22Rv1 (cell line): ENCODE measurements at regions not wholly inside any gene's neighbourhood (a gene's known extent, or its start where the extent isn't known, plus 50 kb on each side); places are given as distances from the start of the nearest gene placed in this dataset.

Source experiments
- H3K27ac ChIP-seq: fragments of 450-650 bp; 2 replicates; pipeline ENCODE4 v1.5.1; 2017
- ZFX ChIP-seq: fragments of 450-650 bp; IDR thresholded peaks from 2 replicates; pipeline ENCODE4 v1.6.1; 2017; ENCODE audit warnings: antibody characterized with exemption, borderline replicate concordance
- TF ChIP-seq, protein P1 (sequence below): fragments of 450-650 bp; IDR thresholded peaks from 2 replicates; pipeline ENCODE4 v1.5.1; 2017; ENCODE audit warnings: mild to moderate bottlenecking

DNA sequence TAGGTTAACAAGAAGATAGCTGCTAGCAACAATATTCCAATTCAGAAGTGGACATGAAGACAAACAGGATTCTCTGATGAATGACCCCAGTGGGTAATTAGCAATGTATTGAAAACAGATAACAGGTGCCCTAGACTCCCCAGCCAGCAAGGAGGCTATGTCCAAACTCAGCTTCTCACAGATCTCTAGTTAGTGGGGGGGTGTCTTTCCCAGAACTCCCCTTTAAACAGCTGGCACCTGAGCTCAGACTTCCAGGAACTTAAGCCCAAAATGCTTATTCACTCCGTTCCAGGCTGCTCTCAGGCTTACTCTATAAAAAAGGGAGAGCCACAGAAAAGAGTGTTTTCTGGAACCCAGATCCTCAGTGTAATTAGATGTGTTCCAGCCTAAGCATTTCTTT is 423.0 kb upstream of the THBS1 start:
- TF ChIP-seq, protein P1, sequence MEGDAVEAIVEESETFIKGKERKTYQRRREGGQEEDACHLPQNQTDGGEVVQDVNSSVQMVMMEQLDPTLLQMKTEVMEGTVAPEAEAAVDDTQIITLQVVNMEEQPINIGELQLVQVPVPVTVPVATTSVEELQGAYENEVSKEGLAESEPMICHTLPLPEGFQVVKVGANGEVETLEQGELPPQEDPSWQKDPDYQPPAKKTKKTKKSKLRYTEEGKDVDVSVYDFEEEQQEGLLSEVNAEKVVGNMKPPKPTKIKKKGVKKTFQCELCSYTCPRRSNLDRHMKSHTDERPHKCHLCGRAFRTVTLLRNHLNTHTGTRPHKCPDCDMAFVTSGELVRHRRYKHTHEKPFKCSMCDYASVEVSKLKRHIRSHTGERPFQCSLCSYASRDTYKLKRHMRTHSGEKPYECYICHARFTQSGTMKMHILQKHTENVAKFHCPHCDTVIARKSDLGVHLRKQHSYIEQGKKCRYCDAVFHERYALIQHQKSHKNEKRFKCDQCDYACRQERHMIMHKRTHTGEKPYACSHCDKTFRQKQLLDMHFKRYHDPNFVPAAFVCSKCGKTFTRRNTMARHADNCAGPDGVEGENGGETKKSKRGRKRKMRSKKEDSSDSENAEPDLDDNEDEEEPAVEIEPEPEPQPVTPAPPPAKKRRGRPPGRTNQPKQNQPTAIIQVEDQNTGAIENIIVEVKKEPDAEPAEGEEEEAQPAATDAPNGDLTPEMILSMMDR = no peak
- no peak for TF ChIP-seq ZFX
- no peak overlapping the region for H3K27ac ChIP-seq

DNA sequence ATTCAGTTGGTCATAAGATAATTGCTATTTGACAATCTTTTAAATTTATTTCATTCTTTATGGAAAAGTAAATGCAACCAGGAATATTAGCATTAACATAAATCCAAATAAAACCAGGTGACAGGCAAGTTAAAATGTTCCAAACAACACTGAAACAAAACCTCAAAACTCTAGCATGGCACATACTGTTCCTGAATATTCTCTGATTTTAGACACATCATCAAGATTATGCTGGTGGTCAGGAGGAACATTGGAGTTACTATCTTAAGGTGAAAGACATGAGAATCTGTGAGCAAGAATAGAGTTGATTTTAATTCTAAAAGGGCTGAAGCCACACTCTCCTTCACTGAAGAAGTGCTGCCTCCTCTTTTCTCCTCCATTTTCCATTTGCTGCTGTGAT is 421.0 kb upstream of the THBS1 start:
- no peak overlapping the region for H3K27ac ChIP-seq
- TF ChIP-seq, protein P1 = no peak
- TF ChIP-seq ZFX = no peak

DNA sequence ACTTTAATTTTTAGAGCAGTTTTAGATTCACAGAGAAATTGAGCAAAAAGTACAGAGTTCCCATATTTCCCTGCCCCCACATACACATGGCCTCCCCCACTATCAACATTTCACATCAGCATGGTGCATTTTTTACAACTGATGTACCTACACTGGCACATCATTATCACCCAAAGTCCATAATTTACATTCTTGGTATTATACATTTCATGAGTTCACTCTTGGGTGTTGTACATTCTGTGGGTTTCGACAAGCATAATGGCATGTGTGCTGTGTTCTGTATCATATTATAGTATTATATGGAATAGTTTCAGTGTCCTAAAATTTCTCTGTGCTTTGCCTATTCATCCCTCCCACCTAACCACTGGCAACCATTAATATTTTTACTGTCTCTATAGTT is 419.8 kb upstream of the THBS1 start:
- H3K27ac ChIP-seq = no peak overlapping the region
- TF ChIP-seq ZFX = no peak
- TF ChIP-seq, protein P1 = no peak

DNA sequence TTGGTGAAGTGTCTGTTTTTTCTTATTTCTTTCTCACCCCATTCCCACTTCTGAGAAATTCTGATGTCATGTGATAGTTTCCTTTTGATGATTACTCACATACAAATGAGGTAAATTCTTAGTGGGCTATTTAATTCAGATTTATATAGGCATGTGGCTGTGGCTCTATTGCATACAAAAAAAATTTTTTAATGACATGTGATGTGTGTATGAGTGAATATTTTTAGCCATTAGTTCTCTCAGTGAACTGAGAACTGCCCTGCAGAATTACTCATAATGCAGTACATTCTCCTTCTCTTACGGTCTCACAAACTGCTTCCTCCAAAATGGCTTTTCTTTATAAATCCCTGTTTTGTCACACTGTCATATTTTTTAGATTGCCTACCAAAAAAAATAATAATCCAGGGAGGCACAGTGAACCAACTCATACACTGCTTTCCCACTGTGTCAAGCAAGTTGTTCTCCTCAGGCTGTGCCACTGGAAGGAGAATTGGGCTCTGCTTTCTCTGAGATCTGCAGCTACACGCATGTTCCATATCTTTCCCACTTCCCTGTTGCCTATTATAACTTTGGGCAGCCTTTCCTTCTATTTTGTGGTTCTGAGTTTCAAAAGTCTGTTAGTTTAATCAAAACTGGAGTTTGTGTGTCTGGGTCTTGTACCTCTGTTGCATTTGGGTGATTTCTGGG is 415.7 kb upstream of the THBS1 start:
- TF ChIP-seq, protein P1 = no peak
- TF ChIP-seq ZFX = no peak

DNA sequence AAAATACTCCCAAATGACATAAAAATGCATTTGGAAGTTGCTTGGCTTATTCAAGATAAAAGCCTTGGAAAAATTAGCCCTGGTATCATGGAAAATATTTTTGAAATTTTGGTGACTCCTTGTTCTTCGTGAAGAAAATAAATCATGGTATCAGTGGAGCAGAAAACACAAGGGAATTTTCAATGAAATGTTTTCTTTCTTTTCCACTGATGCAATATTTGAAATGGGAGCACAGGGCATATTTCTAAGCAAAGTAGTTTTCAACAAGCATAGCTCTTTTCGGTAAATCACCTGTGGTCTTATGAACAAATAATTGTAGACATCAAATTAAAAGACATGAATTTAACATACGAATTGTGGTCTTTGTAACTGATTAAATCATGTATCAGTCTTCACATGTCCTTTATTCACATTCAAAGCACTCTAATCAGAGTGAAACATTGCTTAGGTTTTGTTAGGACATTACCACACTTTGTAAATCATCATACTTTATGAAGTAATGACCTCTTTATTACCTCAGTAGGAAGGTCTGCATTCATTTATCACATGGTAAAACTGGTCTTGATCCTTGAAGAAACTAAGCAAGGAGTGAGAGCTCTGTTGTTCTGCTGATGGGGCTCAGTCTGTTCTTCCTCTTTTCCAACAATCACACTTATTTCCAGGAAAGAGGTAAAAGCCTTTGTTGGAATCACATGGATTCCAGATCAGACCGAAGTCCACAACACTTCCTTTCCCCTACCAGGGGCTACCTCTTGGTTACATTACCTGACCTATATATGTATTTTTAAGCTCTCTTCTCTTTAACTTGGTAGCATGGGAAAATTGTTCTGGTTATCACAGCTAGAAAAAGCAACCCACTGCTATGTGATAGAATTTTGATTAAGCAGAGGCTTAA is 413.5 kb upstream of the THBS1 start:
- TF ChIP-seq, protein P1 = no peak
- TF ChIP-seq ZFX = no peak
- no peak overlapping the region for H3K27ac ChIP-seq

More for the DNA sequence above, 415.7 kb upstream of the THBS1 start:
- no peak overlapping the region for H3K27ac ChIP-seq

DNA sequence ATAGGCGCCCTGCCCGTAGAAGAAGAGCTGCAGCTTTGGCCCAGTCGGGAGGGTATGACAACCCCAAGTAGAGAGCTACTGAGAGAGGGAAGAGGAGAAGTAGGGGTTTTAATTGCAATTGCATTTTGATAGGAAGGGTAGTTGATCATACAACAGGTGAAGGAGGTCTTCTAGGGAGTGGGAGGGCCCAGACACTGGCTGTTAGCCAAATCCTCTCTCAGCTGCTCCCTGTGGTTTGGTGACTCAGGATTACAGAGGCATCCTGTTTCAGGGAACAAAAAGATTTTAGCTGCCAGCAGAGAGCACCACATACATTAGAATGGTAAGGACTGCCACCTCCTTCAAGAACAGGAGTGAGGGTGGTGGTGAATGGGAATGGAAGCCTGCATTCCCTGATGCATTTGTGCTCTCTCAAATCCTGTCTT is 408.9 kb upstream of the THBS1 start:
- no peak overlapping the region for H3K27ac ChIP-seq
- TF ChIP-seq, protein P1 = peak; percentile 35
- no peak for TF ChIP-seq ZFX
